GM12878 (cell line): ENCODE measurements at regions not wholly inside any gene's neighbourhood (a gene's known extent, or its start where the extent isn't known, plus 50 kb on each side); places are given as distances from the start of the nearest gene placed in this dataset.

Source experiments
- ATAC-seq: fragments of 200-7000 bp; cut with Tn5 transposase; 3 replicates; pipeline ENCODE4 v1.9.1; 2020; ENCODE audit warnings: mild to moderate bottlenecking, moderate library complexity
- BruUV-seq: library from RNA; stranded (reverse); fragments of 400-500 nt; replicated peaks from 2 replicates; lab custom pipeline; 2021; lab: Mats Ljungman, UMichigan
- CTCF ChIA-PET: fragments of 300-600 bp; sonication (Branson Sonifier 250); formaldehyde crosslinking; extraction: SDS; loops from one replicate; lab custom pipeline; 2021; ENCODE audit warnings: inconsistent platforms; lab: Yijun Ruan, JAX
- POLR2A ChIA-PET: fragments of 350-600 bp; formaldehyde crosslinking; extraction: SDS; loops from one replicate; lab custom pipeline; 2021; ENCODE audit warnings: inconsistent platforms; lab: Charles Lee
- RAD21 ChIA-PET: fragments of 300-600 bp; sonication (Branson Sonifier 250); formaldehyde crosslinking; loops from one replicate; lab custom pipeline; 2023; ENCODE audit warnings: antibody characterized with exemption; ENCODE audit not compliant: unreplicated experiment; lab: Charles Lee
- SMC1A ChIA-PET: fragments of 300-600 bp; sonication (Branson Sonifier 250); formaldehyde crosslinking; loops from one replicate; lab custom pipeline; 2023; ENCODE audit not compliant: unreplicated experiment, uncharacterized antibody; lab: Charles Lee
- DNase-seq: peaks from one replicate; pipeline ENCODE4 v3.0.0-alpha.2; 2011; ENCODE audit warnings: low read depth, low spot score
- FAIRE-seq: peaks from 3 replicates; lab custom pipeline; 2011; peaks lifted over from hg19 to GRCh38; lab: Jason Lieb, UNC
- H2AFZ ChIP-seq: 2 replicates; pipeline ENCODE4 v1.6.0; 2011; ENCODE audit warnings: low read depth, low read length, control low read depth; ENCODE audit not compliant: control insufficient read depth
- H3K27ac ChIP-seq: 2 replicates; pipeline ENCODE4 v1.5.1; 2011; ENCODE audit warnings: control low read depth; ENCODE audit not compliant: control insufficient read depth, insufficient read depth
- H3K27me3 ChIP-seq, 2 experiments: replicated peaks in 1 of 2; 2 replicates each; pipeline versions ENCODE4 v1.6.0 to v1.6.1; 2011; ENCODE audit warnings: low read length in 1 of 2; ENCODE audit not compliant: control insufficient read depth in 2 of 2, insufficient read depth in 2 of 2
- H3K36me3 ChIP-seq, 2 experiments: 2 replicates each; pipeline ENCODE4 v1.5.1; 2011; ENCODE audit warnings: low read length in 1 of 2; ENCODE audit not compliant: control insufficient read depth in 2 of 2, insufficient read depth in 2 of 2
- H3K4me1 ChIP-seq: 2 replicates; pipeline ENCODE4 v1.6.1; 2011; ENCODE audit warnings: mild to moderate bottlenecking, low read length, moderate library complexity, mixed read lengths; ENCODE audit not compliant: control insufficient read depth, insufficient read depth
- H3K4me2 ChIP-seq: 2 replicates; pipeline ENCODE4 v1.6.0; 2011; ENCODE audit warnings: control low read depth; ENCODE audit not compliant: control insufficient read depth, insufficient read depth
- H3K4me3 ChIP-seq: fragments of 200-600 bp; sonication (generic); 2 replicates; pipeline ENCODE4 v1.5.1; 2016
- H3K79me2 ChIP-seq: 2 replicates; pipeline ENCODE4 v1.6.0; 2011; ENCODE audit warnings: low read length; ENCODE audit not compliant: control insufficient read depth, insufficient read depth
- H3K9ac ChIP-seq: 2 replicates; pipeline ENCODE4 v1.8.0; 2011; ENCODE audit warnings: low read length, control low read depth, mixed read lengths; ENCODE audit not compliant: control insufficient read depth, insufficient read depth
- H3K9me3 ChIP-seq: replicated peaks from 3 replicates; pipeline ENCODE4 v1.5.1; 2011; ENCODE audit warnings: mild to moderate bottlenecking, low read length; ENCODE audit not compliant: control insufficient read depth, insufficient read depth
- H4K20me1 ChIP-seq: 2 replicates; pipeline ENCODE4 v1.6.0; 2011; ENCODE audit not compliant: control insufficient read depth, insufficient read depth
- ASH2L ChIP-seq: fragments of 300-600, 200-600 bp; sonication (generic); IDR thresholded peaks from 2 replicates; pipeline ENCODE4 v1.6.1; 2017; ENCODE audit warnings: low read depth, mild to moderate bottlenecking, borderline replicate concordance
- ATF3 ChIP-seq: IDR thresholded peaks from 2 replicates; pipeline ENCODE4 v1.6.1; 2011; ENCODE audit warnings: low read depth, mild to moderate bottlenecking, low read length, moderate library complexity, borderline replicate concordance; ENCODE audit errors: extremely low read depth
- CEBPB ChIP-seq, 2 experiments: fragments of 150-350 bp in 1 of 2; IDR thresholded peaks; 2 replicates each; pipeline ENCODE4 v1.6.1; 2012 to 2014; ENCODE audit warnings: low read depth in 2 of 2, low read length in 2 of 2, borderline replicate concordance in 1 of 2, inconsistent platforms in 1 of 2
- CHD1 ChIP-seq: IDR thresholded peaks from 2 replicates; pipeline ENCODE4 v1.6.1; 2012; ENCODE audit warnings: low read depth, low read length, improper control_type of control experiment
- DPF2 ChIP-seq: fragments of 450-650 bp; IDR thresholded peaks from 2 replicates; pipeline ENCODE4 v1.6.1; 2017; ENCODE audit warnings: mild to moderate bottlenecking
- E2F4 ChIP-seq: IDR thresholded peaks from 2 replicates; pipeline ENCODE4 v1.6.1; 2012; ENCODE audit warnings: low read depth, low read length, improper control_type of control experiment
- EED ChIP-seq: sonication (generic); IDR thresholded peaks from 2 replicates; pipeline ENCODE4 v1.6.1; 2016; ENCODE audit warnings: antibody characterized with exemption, low read depth
- HDAC6 ChIP-seq: fragments of 200-600 bp; sonication (generic); IDR thresholded peaks from one replicate; pipeline ENCODE4 v1.8.0; 2017; ENCODE audit warnings: antibody characterized with exemption; ENCODE audit not compliant: unreplicated experiment
- PML ChIP-seq: IDR thresholded peaks from 2 replicates; pipeline ENCODE4 v1.6.1; 2012; ENCODE audit warnings: low read length, inconsistent platforms
- REST ChIP-seq: IDR thresholded peaks from 2 replicates; pipeline ENCODE4 v1.6.1; 2012; ENCODE audit warnings: mild to moderate bottlenecking, low read depth, low read length
- SMARCA5 ChIP-seq: fragments of 450-650 bp; IDR thresholded peaks from 2 replicates; pipeline ENCODE4 v1.6.1; 2017; ENCODE audit warnings: mild to moderate bottlenecking
- SMC3 ChIP-seq: IDR thresholded peaks from 2 replicates; pipeline ENCODE4 v1.6.1; 2011; ENCODE audit warnings: low read length, improper control_type of control experiment, borderline replicate concordance
- STAT1 ChIP-seq: fragments of 450-650 bp; conservative IDR thresholded peaks from 2 replicates; pipeline ENCODE4 v1.6.1; 2014; ENCODE audit warnings: antibody characterized with exemption, mild to moderate bottlenecking
- WGBS: methylation state at CpG from one replicate; pipeline ENCODE4 v1.1.6; 2016; ENCODE audit warnings: low lambda C conversion rate; ENCODE audit not compliant: insufficient replicate concordance, insufficient coverage; ENCODE audit errors: missing lambda C conversion rate; 5-methylcytosine and 5-hydroxymethylcytosine counted together
- in situ Hi-C: fragments of 300-500 bp; cut with MboI; formaldehyde crosslinking; loops from 9 replicates; pipeline ENCODE4 v1.14.3; 2018; ENCODE audit warnings: mixed read lengths
- intact Hi-C: fragments of 100-400 bp; cut with micrococcal nuclease; formaldehyde crosslinking; loops from one replicate; pipeline ENCODE4 v1.14.2; 2022; ENCODE audit not compliant: unreplicated experiment

GRCh38 chr13:24063281-24063877, 97.1 kb upstream of the SPATA13 start:
- Histone ChIP-seq H4K20me1 (no peaks in the 10 kb centered on the region), H3K9me3 (no peaks in the 10 kb centered on the region; the same call in 1 of the 3 replicates), H3K36me3 (no peaks in the 10 kb centered on the region), H3K79me2 (no peaks in the 10 kb centered on the region), H3K27ac (no peak overlapping the region), H3K4me2 (no peak overlapping the region)
- POLR2A ChIA-PET, result no interaction called here
- ATAC-seq (no peak), FAIRE-seq (no peak)
- RAD21 ChIA-PET, result interaction anchor here (1.0 kb wide), 1 partner anchor 33 kb away, joined by 3 read pairs; no protein-coding TSS in a partner anchor
- 31% methylated on average over 8 of the region's 8 CpGs for WGBS
- CTCF ChIA-PET, result no interaction called here
- BruUV-seq, result no TSS peak
- TF ChIP-seq REST (no peak), ASH2L (no peak)
- TF ChIP-seq, all 136 proteins: peak for 0
- no peaks in the 10 kb centered on the region for H3K4me1 ChIP-seq
- H2AFZ ChIP-seq, result no peak overlapping the region
- H3K27me3 ChIP-seq, result peaks cover 0 to 2% of the 10 kb centered on the region in 2 experiments; a peak in 1 of 4 replicates
- DNase-seq, result no peak
- intact Hi-C loops, result no loop called here
- no peak overlapping the region for H3K9ac ChIP-seq
- in situ Hi-C loops, result no loop called here
- SMC1A ChIA-PET, result interaction anchor here (1.0 kb wide), 1 partner anchor 147 kb away, joined by 3 read pairs; no protein-coding TSS in a partner anchor
- H3K4me3 ChIP-seq, result no peak overlapping the region

GRCh38 chr13:24064371-24064770, 96.1 kb upstream of the SPATA13 start:
- no peak overlapping the region for H3K4me2 ChIP-seq
- H4K20me1 ChIP-seq, result no peaks in the 10 kb centered on the region
- ChIA-PET POLR2A (no interaction called here), RAD21 (no interaction called here), SMC1A (no interaction called here), CTCF (no interaction called here)
- 33% methylated on average over 3 of the region's 3 CpGs for WGBS
- no peak overlapping the region for H3K9ac ChIP-seq
- no peaks in the 10 kb centered on the region; the same call in 1 of the 3 replicates for H3K9me3 ChIP-seq
- intact Hi-C loops (no loop called here), in situ Hi-C loops (no loop called here)
- H3K27ac ChIP-seq, result no peak overlapping the region
- no peaks in the 10 kb centered on the region for H3K36me3 ChIP-seq
- FAIRE-seq (no peak), ATAC-seq (no peak), DNase-seq (no peak)
- H3K27me3 ChIP-seq, result peaks cover 0 to 2% of the 10 kb centered on the region in 2 experiments; a peak in 1 of 4 replicates
- H2AFZ ChIP-seq, result no peak overlapping the region
- BruUV-seq, result no TSS peak
- H3K79me2 ChIP-seq, result no peaks in the 10 kb centered on the region
- no peaks in the 10 kb centered on the region for H3K4me1 ChIP-seq
- H3K4me3 ChIP-seq, result no peak overlapping the region
- TF ChIP-seq ATF3 (no peak), CEBPB (IDR thresholded peaks at IDR 0.05; ENCODE audit: borderline replicate concordance in 1 of 2, low read depth in 2 of 2, low read length in 2 of 2) (no peak), CHD1 (no peak), STAT1 (no peak), EED (no peak), SMARCA5 (no peak), SMC3 (no peak), PML (no peak), HDAC6 (no peak), E2F4 (no peak), DPF2 (no peak)
